HFFc6 (cell line): ENCODE measurements at regions not wholly inside any gene's neighbourhood (a gene's known extent, or its start where the extent isn't known, plus 50 kb on each side); places are given as distances from the start of the nearest gene placed in this dataset.
A peak's percentile ranks its signal among the peaks of the same experiment; 100 is the strongest.

Experiments used
- DNase-seq: peaks from one replicate; pipeline ENCODE4 v3.0.0-alpha.2; 2018
- H3K27ac Mint-ChIP-seq: 2 replicates; pipeline ENCODE4 v1.8.0; 2020; ENCODE audit warnings: mild to moderate bottlenecking, mixed read lengths
- H3K27me3 Mint-ChIP-seq: 2 replicates; pipeline ENCODE4 v1.8.0; 2021; ENCODE audit warnings: mild to moderate bottlenecking, moderate library complexity, mixed read lengths; ENCODE audit not compliant: insufficient read depth
- H3K36me3 Mint-ChIP-seq: 2 replicates; pipeline ENCODE4 v1.8.0; 2021; ENCODE audit warnings: low read depth, mixed read lengths
- H3K4me1 Mint-ChIP-seq: 2 replicates; pipeline ENCODE4 v1.8.0; 2020; ENCODE audit warnings: low read depth, mixed read lengths
- H3K4me3 Mint-ChIP-seq: 2 replicates; pipeline ENCODE4 v1.8.0; 2020; ENCODE audit warnings: mild to moderate bottlenecking, moderate library complexity, mixed read lengths
- H3K9me3 Mint-ChIP-seq: 2 replicates; pipeline ENCODE4 v1.8.0; 2020; ENCODE audit warnings: mild to moderate bottlenecking, mixed read lengths
- TF ChIP-seq, protein P1 (sequence below): fragments of 200-600 bp; sonication (generic); IDR thresholded peaks from 2 replicates; pipeline ENCODE4 v1.5.0; 2021; ENCODE audit warnings: antibody characterized with exemption, mild to moderate bottlenecking

GRCh38 chr2:234671716-234672115, 174.8 kb upstream of the ARL4C start:
- DNase-seq, result no peak
- Mint-ChIP-seq H3K27me3 (no peaks in the 10 kb centered on the region; the same call in 1 of the 2 replicates), H3K27ac (no peak overlapping the region), H3K9me3 (no peaks in the 10 kb centered on the region), H3K4me3 (no peak overlapping the region), H3K4me1 (peaks cover 73% of the 10 kb centered on the region), H3K36me3 (peaks cover 6% of the 10 kb centered on the region; the same call in 1 of the 2 replicates)
- TF ChIP-seq, protein P1, sequence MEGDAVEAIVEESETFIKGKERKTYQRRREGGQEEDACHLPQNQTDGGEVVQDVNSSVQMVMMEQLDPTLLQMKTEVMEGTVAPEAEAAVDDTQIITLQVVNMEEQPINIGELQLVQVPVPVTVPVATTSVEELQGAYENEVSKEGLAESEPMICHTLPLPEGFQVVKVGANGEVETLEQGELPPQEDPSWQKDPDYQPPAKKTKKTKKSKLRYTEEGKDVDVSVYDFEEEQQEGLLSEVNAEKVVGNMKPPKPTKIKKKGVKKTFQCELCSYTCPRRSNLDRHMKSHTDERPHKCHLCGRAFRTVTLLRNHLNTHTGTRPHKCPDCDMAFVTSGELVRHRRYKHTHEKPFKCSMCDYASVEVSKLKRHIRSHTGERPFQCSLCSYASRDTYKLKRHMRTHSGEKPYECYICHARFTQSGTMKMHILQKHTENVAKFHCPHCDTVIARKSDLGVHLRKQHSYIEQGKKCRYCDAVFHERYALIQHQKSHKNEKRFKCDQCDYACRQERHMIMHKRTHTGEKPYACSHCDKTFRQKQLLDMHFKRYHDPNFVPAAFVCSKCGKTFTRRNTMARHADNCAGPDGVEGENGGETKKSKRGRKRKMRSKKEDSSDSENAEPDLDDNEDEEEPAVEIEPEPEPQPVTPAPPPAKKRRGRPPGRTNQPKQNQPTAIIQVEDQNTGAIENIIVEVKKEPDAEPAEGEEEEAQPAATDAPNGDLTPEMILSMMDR, result no peak

DNA sequence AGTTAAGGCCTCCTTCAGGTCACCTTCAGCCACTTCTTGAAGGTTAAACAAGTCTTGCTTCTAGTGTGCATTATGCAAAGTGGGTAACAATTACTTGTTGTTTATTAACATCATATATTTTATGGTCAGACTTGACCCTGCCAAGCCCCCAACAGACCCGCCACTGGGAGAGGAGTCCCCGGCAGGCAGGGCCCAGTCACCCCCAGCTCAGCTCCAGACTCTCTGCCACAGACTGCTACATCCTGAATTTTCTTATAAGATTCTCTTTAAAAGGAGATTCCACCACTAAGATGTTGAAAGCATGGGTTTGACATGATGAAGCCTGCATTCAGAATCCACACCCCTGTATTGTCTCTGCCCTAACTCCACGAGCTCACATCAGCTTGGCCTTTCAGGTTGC, 174.3 kb upstream of the ARL4C start:
- H3K9me3 Mint-ChIP-seq, result no peaks in the 10 kb centered on the region
- peaks cover 68% of the 10 kb centered on the region for H3K4me1 Mint-ChIP-seq
- no peaks in the 10 kb centered on the region; the same call in 1 of the 2 replicates for H3K27me3 Mint-ChIP-seq
- no peak overlapping the region for H3K4me3 Mint-ChIP-seq
- TF ChIP-seq, protein P1, result no peak
- H3K27ac Mint-ChIP-seq, result no peak overlapping the region
- H3K36me3 Mint-ChIP-seq, result peaks cover 6% of the 10 kb centered on the region; the same call in 1 of the 2 replicates
- no peak for DNase-seq

GRCh38 chr2:234670806-234671205, 173.9 kb upstream of the ARL4C start:
- H3K27me3 Mint-ChIP-seq, result no peaks in the 10 kb centered on the region; the same call in 1 of the 2 replicates
- H3K36me3 Mint-ChIP-seq, result peaks cover 6% of the 10 kb centered on the region; the same call in 1 of the 2 replicates
- no peak overlapping the region for H3K4me3 Mint-ChIP-seq
- TF ChIP-seq, protein P1, result no peak
- H3K4me1 Mint-ChIP-seq, result peaks cover 64% of the 10 kb centered on the region
- no peaks in the 10 kb centered on the region for H3K9me3 Mint-ChIP-seq
- H3K27ac Mint-ChIP-seq, result no peak overlapping the region
- no peak for DNase-seq

GRCh38 chr2:234670052-234670451, 173.2 kb upstream of the ARL4C start:
- peak overlapping the region; percentile 13; the same call in 1 of the 2 replicates for H3K27ac Mint-ChIP-seq
- H3K4me3 Mint-ChIP-seq, result peak overlapping the region; percentile 3; the same call in 1 of the 2 replicates
- no peaks in the 10 kb centered on the region for H3K9me3 Mint-ChIP-seq
- TF ChIP-seq, protein P1, result no peak
- DNase-seq, result peak; percentile 67
- H3K4me1 Mint-ChIP-seq, result peaks cover 56% of the 10 kb centered on the region
- H3K36me3 Mint-ChIP-seq, result peaks cover 6% of the 10 kb centered on the region; the same call in 1 of the 2 replicates
- no peaks in the 10 kb centered on the region; the same call in 1 of the 2 replicates for H3K27me3 Mint-ChIP-seq

DNA sequence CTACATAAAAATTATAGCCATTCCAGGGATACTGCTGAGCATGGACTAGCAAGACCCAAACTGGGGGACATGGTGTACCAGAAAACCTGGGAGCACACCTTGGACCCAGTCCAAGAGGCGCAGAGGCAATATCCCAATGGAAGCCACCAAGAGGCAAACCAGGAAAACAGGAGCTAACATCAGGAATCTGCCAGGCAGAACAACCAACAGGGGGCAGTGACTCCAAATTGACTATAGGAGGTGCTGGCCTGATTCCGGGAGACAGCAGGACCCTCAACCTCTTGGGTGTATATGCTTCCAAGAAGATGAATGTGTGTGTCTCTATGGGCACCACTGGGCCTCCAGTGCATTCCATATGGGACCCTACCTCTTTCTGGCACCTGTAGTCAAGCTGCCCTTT, 172.7 kb upstream of the ARL4C start:
- Mint-ChIP-seq H3K36me3 (peaks cover 6% of the 10 kb centered on the region; the same call in 1 of the 2 replicates), H3K9me3 (0 out of 2 replicates have a peak, but pooled peaks cover under 1% of the 10 kb centered on the region), H3K27me3 (no peaks in the 10 kb centered on the region; the same call in 1 of the 2 replicates), H3K27ac (no peak overlapping the region), H3K4me1 (peaks cover 52% of the 10 kb centered on the region), H3K4me3 (no peak overlapping the region)
- TF ChIP-seq, protein P1, result peak; percentile 63
- no peak for DNase-seq
